ENCODE measurements at regions not wholly inside any gene's neighbourhood (a gene's known extent, or its start where the extent isn't known, plus 50 kb on each side); places are given as distances from the start of the nearest gene placed in this dataset.

DNA sequence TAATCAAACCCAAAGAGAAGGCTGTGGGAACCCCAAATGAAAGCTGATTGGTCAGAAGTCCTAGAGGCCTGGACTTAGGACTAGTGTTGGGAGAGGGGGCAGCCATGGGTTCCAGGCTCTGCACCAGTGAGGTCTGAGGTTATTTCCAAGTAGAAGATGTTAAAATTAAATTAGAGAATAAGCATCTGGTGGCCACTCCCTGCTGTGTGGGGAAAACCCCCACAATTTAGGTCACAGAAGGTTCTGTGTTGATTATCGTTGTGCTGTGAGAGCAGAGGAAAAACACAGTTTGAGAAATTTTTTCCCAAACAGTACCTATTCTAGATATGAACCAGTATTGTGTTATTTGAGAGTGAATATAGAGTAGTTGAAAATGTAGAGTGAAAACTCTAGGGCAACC is 53.9 kb upstream of the NSMCE3 start:
- no peak for DNase-seq (ENCODE audit: low read depth, low spot score)

DNA sequence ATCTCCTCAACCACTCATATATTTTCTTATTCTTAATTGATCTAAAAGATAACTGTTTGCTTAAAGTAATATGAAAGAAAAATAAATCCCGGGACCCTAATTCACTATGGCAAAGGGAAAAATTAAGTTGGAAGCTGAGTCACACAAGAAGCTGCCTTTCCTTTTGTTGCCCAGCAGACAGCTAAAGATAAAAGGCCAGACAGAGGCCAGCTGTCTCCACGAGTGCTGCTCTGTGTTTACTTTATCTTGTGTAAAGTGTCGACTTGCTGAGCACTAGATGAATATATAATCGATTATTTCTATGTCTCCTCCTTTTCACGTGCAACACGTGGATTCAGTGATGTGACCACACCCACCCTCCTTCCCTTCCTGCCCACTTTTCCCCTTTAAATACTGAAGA is 52.8 kb upstream of the NSMCE3 start:
- DNase-seq (ENCODE audit: low read depth, low spot score), result no peak

DNA sequence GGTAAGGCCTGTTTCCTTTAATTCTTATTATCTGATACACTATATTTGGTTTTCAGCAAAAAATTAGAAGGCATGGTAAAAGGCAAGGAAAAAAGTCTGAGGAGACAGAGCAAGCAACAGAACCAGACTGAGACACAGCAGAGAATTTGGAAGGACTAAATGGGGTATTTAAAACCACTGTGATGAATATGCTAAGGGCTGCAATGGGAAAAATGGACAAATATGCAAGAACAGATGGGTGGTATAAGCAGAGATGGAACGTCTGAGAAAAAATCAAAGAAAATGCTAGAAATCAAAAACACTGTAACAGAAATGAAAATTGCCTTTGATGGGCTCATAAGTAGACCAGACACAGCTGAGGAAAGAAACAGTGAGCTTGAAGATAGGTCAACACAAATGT is 50.8 kb upstream of the NSMCE3 start:
- DNase-seq (ENCODE audit: low read depth, low spot score), result no peak

DNA sequence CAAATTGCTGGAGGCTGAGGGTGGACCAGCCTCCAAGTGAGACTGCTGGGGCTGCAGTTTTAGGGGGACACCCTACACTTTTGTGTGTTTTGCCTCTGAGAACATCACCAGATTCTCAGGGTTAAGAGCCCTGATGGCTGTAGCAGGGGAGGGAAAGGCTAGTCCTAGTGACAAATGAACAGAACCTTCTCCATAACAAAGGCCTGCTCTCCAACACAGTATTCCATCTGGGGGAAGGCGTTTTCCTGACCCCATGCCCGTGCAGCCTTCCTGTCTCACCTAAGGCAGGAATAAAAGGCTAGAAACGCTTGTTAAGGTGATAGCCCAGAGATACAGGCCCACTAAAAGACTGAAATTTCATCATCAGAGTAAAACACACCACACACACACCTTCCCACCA is 50.2 kb upstream of the NSMCE3 start:
- peak; percentile 28 for DNase-seq (ENCODE audit: low read depth, low spot score)

All from iPS DF 19.7 (cell line).